ENCODE measurements at regions not wholly inside any gene's neighbourhood (a gene's known extent, or its start where the extent isn't known, plus 50 kb on each side); places are given as distances from the start of the nearest gene placed in this dataset.

DNA sequence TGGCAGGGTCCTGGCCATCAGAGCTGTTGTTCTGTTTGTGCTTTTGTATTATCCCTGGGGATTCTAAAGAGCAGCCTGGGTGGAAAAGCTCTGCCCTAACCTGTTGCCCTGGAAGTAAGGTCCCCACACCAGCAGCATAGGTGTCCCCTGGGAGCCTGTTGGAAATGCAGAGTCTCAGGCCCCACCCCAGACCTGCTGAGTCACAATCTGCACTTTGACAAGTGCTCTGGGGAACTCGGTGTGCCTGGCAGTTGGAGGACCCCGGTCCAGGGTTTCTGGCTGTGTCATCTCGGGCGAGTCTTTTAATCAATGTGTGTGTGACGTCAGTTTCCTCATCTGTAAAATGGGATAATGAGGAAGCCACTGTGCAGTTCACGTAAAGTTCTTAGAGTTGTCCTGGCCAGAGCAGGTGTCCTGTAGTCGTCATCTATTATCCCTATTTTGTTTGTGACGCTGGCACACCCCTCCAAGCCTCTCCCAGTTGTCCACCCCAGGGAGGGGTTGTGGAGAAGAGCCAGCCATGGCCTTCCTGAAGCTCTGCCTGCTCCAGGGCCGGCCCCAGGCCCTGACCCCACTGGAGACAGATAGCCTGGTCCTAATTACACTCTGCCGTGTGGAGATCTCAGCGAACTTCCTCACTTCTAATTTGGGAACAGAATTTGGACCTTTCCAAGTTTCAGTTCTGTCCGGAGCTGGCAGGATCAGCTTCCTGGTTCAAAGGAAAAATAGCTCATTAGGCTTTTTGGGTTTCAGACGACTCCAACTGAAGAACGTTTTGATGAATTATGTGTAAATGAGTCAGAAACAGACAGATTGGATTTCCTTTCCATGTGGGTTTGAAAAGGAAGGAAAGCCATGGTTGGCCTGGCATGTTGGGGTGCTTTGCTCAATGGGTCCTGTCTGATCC, 295.7 kb upstream of the FOXF1 start:
- Histone ChIP-seq H3K4me1 (no peaks in the 10 kb centered on the region), H3K27ac (no peak overlapping the region), H3K4me3 (no peak overlapping the region), H3K9me3 (no peaks in the 10 kb centered on the region), H3K36me3 (no peaks in the 10 kb centered on the region), H3K27me3 (peaks cover 34% of the 10 kb centered on the region)
- no peak for DNase-seq (ENCODE audit: low spot score in 2 of 2)
- WGBS, result 66% methylated on average over 12 of the region's 14 CpGs
- TF ChIP-seq POLR2AphosphoS5 (IDR thresholded peaks at IDR 0.05) (no peak), EP300 (IDR thresholded peaks at IDR 0.05) (no peak), POLR2A (IDR thresholded peaks at IDR 0.05) (no peak)
- TF ChIP-seq, protein P1, sequence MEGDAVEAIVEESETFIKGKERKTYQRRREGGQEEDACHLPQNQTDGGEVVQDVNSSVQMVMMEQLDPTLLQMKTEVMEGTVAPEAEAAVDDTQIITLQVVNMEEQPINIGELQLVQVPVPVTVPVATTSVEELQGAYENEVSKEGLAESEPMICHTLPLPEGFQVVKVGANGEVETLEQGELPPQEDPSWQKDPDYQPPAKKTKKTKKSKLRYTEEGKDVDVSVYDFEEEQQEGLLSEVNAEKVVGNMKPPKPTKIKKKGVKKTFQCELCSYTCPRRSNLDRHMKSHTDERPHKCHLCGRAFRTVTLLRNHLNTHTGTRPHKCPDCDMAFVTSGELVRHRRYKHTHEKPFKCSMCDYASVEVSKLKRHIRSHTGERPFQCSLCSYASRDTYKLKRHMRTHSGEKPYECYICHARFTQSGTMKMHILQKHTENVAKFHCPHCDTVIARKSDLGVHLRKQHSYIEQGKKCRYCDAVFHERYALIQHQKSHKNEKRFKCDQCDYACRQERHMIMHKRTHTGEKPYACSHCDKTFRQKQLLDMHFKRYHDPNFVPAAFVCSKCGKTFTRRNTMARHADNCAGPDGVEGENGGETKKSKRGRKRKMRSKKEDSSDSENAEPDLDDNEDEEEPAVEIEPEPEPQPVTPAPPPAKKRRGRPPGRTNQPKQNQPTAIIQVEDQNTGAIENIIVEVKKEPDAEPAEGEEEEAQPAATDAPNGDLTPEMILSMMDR (IDR thresholded peaks at IDR 0.05), result no peak

- TF ChIP-seq EP300 (IDR thresholded peaks at IDR 0.05) (no peak), POLR2A (IDR thresholded peaks at IDR 0.05) (no peak), POLR2AphosphoS5 (IDR thresholded peaks at IDR 0.05) (no peak)
- TF ChIP-seq, protein P1 (IDR thresholded peaks at IDR 0.05), result no peak
- H3K27me3 ChIP-seq, result peaks cover 38% of the 10 kb centered on the region
- H3K27ac ChIP-seq, result no peak overlapping the region
- H3K36me3 ChIP-seq, result no peaks in the 10 kb centered on the region
- no peaks in the 10 kb centered on the region for H3K4me1 ChIP-seq
- peak in 1 of 2 donors; percentile 50 for DNase-seq (ENCODE audit: low spot score in 2 of 2)
- no peaks in the 10 kb centered on the region for H3K9me3 ChIP-seq
- H3K4me3 ChIP-seq, result no peak overlapping the region
- 79% methylated on average over 13 of the region's 13 CpGs for WGBS
These were observed 294.9 kb upstream of the FOXF1 start for GRCh38 chr16:86215233-86215978.

DNA sequence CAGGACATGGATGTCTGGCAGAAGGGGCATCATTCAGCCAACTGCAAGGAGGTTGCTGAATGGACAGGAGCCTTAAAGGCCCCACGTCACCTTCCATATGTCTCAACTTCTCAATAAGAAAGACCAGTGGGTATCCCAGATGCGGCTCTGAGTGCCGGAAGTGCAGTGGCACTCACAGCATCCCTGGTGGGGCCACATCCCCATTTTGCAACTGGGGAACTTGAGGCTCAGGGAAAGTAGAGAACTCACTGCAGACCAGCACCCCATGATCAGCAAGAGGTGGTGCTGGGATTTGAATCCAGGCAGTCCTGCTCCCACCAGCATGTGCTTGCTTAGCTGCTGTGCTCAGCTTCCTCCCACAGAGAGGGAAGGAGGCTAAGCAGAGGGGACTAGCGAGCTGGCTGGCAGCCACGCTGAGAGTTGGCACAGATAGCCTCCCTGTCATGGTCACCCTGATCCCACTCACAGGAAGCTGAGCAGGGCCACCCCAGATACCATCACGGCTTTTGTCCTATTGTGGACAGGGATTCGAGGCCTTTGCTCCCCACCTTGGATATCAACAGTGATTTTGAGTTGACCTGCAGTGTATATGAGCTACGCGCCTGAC, 294.2 kb upstream of the FOXF1 start:
- DNase-seq (ENCODE audit: low spot score in 2 of 2), result peak in 1 of 2 donors; percentile 56
- H3K36me3 ChIP-seq, result no peaks in the 10 kb centered on the region
- peaks cover 43% of the 10 kb centered on the region for H3K27me3 ChIP-seq
- H3K4me1 ChIP-seq, result no peaks in the 10 kb centered on the region
- H3K9me3 ChIP-seq, result no peaks in the 10 kb centered on the region
- WGBS, result 82% methylated on average over 5 of the region's 9 CpGs
- H3K4me3 ChIP-seq, result no peak overlapping the region
- no peak overlapping the region for H3K27ac ChIP-seq
- TF ChIP-seq POLR2AphosphoS5 (IDR thresholded peaks at IDR 0.05) (no peak), EP300 (IDR thresholded peaks at IDR 0.05) (no peak), POLR2A (IDR thresholded peaks at IDR 0.05) (no peak)
- TF ChIP-seq, protein P1 (IDR thresholded peaks at IDR 0.05), result no peak

GRCh38 chr16:86216591-86216990, 293.7 kb upstream of the FOXF1 start:
- no peak for DNase-seq (ENCODE audit: low spot score in 2 of 2)
- Histone ChIP-seq H3K27me3 (peaks cover 48% of the 10 kb centered on the region), H3K4me3 (no peak overlapping the region), H3K4me1 (no peaks in the 10 kb centered on the region), H3K9me3 (no peaks in the 10 kb centered on the region), H3K27ac (no peak overlapping the region), H3K36me3 (no peaks in the 10 kb centered on the region)
- 91% methylated on average over 7 of the region's 9 CpGs for WGBS
- TF ChIP-seq POLR2AphosphoS5 (IDR thresholded peaks at IDR 0.05), result no peak
- TF ChIP-seq EP300 (IDR thresholded peaks at IDR 0.05), result no peak
- TF ChIP-seq, protein P1 (IDR thresholded peaks at IDR 0.05), result no peak
- no peak for TF ChIP-seq POLR2A (IDR thresholded peaks at IDR 0.05)
